ENCODE measurements at regions not wholly inside any gene's neighbourhood (a gene's known extent, or its start where the extent isn't known, plus 50 kb on each side); places are given as distances from the start of the nearest gene placed in this dataset.
A peak's percentile ranks its signal among the peaks of the same experiment; 100 is the strongest.

GRCh38 chr7:135800560-135800959, 51.9 kb upstream of the FAM180A start:
- no peak overlapping the region for H3K4me3 ChIP-seq (replicated peaks in 1 of 2; ENCODE audit: low read depth in 2 of 2, low read length in 2 of 2)

GRCh38 chr7:135799881-135800280, 51.3 kb upstream of the FAM180A start:
- no peak for TF ChIP-seq CTCF (IDR thresholded peaks at IDR 0.05; ENCODE audit: low read depth, low read length)
- no peak for DNase-seq (ENCODE audit: low read depth in 2 of 2)
- no peak overlapping the region for H3K4me3 ChIP-seq (replicated peaks in 1 of 2; ENCODE audit: low read depth in 2 of 2, low read length in 2 of 2)

More at GRCh38 chr7:135800560-135800959, 51.9 kb upstream of the FAM180A start:
- TF ChIP-seq CTCF (IDR thresholded peaks at IDR 0.05; ENCODE audit: low read depth, low read length), result no peak
- DNase-seq (ENCODE audit: low read depth in 2 of 2), result peak in 1 of 2 donors; percentile 18
